Esophagus (tissue), 2 donors: ENCODE measurements at regions not wholly inside any gene's neighbourhood (a gene's known extent, or its start where the extent isn't known, plus 50 kb on each side); places are given as distances from the start of the nearest gene placed in this dataset.
"Not testable (repeated sequence)": the region's sequence is repeated elsewhere in the genome, so short reads cannot be mapped to it uniquely, and the experiment has no call there.

Source experiments
- H3K27ac ChIP-seq, 2 donors: one replicate each; pipeline ENCODE4 v1.5.1; 2013; ENCODE audit warnings: low read depth in 2 of 2, mild to moderate bottlenecking in 2 of 2, inconsistent platforms in 1 of 2, low read length in 1 of 2, moderate library complexity in 1 of 2
- H3K27me3 ChIP-seq, 2 donors: one replicate each; pipeline ENCODE4 v1.6.1; 2013; ENCODE audit warnings: low read length in 2 of 2, control low read depth in 1 of 2, mild to moderate bottlenecking in 1 of 2; ENCODE audit not compliant: insufficient read depth in 2 of 2, control insufficient read depth in 1 of 2
- H3K36me3 ChIP-seq, 2 donors: one replicate each; pipeline ENCODE4 v1.6.1; 2013; ENCODE audit warnings: low read length in 1 of 2; ENCODE audit not compliant: control insufficient read depth in 2 of 2, insufficient read depth in 2 of 2
- H3K4me1 ChIP-seq, 2 donors: one replicate each; pipeline ENCODE4 v1.6.1; 2013; ENCODE audit warnings: low read length in 1 of 2; ENCODE audit not compliant: control insufficient read depth in 2 of 2, insufficient read depth in 2 of 2
- H3K4me3 ChIP-seq, 2 donors: one replicate each; pipeline ENCODE4 v1.5.1; 2013; ENCODE audit warnings: low read length in 2 of 2, mild to moderate bottlenecking in 2 of 2, low read depth in 1 of 2, moderate library complexity in 1 of 2
- H3K9me3 ChIP-seq, 2 donors: one replicate each; pipeline ENCODE4 v1.6.1; 2013; ENCODE audit warnings: mild to moderate bottlenecking in 2 of 2, low read depth in 1 of 2, low read length in 1 of 2, moderate library complexity in 1 of 2; ENCODE audit not compliant: control insufficient read depth in 2 of 2, insufficient read depth in 1 of 2
- WGBS, 2 donors: extraction: QIAGEN DNeasy Blood & Tissue Kit; methylation state at CpG; one replicate each; pipeline ENCODE4 v1.1.7; 2013; 5-methylcytosine and 5-hydroxymethylcytosine counted together
- donor health status: healthy with polysubstance abuse.
- donor health status: Bipolar disorder and iron deficiency.

GRCh38 chr2:2773080-2773479 is 442.0 kb upstream of the MYT1L start:
- H3K4me1 ChIP-seq = peaks cover 0 to 10% of the 10 kb centered on the region in 2 donors
- not testable (repeated sequence) for H3K27me3 ChIP-seq, H3K4me3 ChIP-seq, H3K9me3 ChIP-seq, H3K36me3 ChIP-seq, H3K27ac ChIP-seq
- 78 to 85% methylated on average over 11 of the region's 11 CpGs for WGBS, 2 donors

- H3K9me3 ChIP-seq = no peaks in the 10 kb centered on the region
- H3K36me3 ChIP-seq = no peaks in the 10 kb centered on the region
- no peak overlapping the region for H3K27ac ChIP-seq
- 82% methylated on average over 18 of the region's 18 CpGs for WGBS, 2 donors
- peaks cover 0 to 10% of the 10 kb centered on the region in 2 donors for H3K4me1 ChIP-seq
- no peak overlapping the region for H3K4me3 ChIP-seq
- H3K27me3 ChIP-seq = no peaks in the 10 kb centered on the region
These were observed 440.8 kb upstream of the MYT1L start for GRCh38 chr2:2771721-2772411.

DNA sequence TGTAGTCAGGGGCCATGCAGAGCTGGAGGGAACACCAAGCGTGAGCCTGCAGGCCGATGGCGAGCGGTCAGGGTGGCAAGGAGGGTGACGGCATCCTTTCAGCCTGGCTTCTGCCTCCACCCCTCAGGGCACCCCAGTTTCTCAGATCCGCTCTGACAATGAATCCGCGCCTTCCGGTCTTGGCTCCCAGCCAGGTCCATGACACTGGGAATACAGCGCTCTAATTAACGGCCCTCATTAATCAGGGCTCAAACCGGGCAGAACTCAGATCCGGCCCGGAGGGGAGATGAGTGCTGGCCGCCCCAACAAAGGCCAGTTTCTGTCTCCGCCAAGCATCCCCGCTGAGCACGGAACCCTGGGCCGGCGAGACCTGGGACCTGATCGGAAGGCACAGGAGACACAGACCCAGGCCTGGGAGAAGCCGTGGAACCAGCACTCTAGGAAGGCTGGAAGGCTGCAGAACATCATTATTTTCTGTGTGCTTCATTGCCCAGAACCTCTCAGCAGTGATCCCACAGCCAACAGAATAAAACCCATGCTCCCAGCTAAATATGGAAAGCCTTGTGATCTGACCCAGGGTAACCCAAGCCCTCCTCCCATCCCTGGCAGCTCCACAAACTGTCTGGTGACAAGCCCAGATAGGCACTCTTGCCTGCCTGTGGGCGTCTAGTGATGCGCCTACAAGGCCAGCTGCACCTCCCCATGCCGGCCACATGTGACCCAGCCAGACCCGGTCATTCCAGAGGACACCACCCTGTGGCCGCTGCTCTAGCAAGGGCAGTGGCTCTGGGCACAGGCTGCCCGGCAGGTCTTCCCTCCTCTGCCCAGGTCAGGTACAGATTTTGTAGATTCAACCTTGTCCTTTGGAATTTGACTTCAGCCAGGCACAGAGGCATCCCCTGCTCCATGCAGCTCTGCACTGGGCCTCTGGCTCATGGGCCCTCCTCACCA is 438.7 kb upstream of the MYT1L start:
- WGBS, 2 donors = 44 to 53% methylated on average over 28 of the region's 28 CpGs
- H3K9me3 ChIP-seq = no peaks in the 10 kb centered on the region
- no peak overlapping the region for H3K4me3 ChIP-seq

GRCh38 chr2:2768476-2768875 is 437.4 kb upstream of the MYT1L start:
- Histone ChIP-seq H3K4me1 (peaks cover 0 to 20% of the 10 kb centered on the region in 2 donors), H3K27ac (no peak overlapping the region), H3K4me3 (no peak overlapping the region), H3K36me3 (no peaks in the 10 kb centered on the region), H3K27me3 (no peaks in the 10 kb centered on the region), H3K9me3 (no peaks in the 10 kb centered on the region)
- WGBS, 2 donors = 90 to 93% methylated on average over 5 of the region's 6 CpGs

More for the DNA sequence above, 438.7 kb upstream of the MYT1L start:
- Histone ChIP-seq H3K4me1 (peaks cover 0 to 12% of the 10 kb centered on the region in 2 donors), H3K27me3 (no peaks in the 10 kb centered on the region), H3K36me3 (no peaks in the 10 kb centered on the region), H3K27ac (no peak overlapping the region)

- 72 to 77% methylated on average over 7 to 9 of the region's 9 CpGs for WGBS, 2 donors
These were observed 436.8 kb upstream of the MYT1L start for GRCh38 chr2:2767837-2768236.

DNA sequence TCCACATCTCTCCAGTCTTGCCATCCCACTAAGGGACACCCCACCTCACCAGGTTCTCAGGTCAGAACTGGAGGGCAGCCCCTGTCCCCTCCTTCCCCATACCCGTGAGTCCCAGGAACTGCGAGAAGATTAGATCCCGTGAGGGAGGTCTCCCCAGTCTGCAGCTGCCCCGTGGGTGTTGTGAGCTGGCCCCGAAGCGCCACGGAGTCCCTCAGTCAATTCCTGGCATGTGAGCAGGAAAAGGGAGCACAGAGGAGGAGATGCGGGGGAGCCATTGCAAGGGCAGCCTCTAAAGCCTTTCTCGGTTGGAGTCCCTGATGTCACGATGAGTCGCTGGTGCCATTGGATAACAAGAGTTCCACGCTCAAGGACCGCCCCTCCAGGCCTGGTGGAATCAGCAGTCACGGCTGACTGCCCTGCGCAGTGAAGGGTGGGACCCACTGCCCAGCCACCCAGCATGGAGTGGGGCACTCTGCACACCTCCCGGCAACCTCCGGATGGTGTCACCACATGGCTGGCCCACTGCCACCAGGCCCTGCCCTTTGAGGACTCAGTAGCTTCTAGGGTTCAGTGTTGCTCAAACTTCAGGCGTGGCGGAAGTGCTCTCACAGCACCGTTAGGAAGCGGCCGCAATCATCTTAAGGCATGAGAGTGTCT is 434.9 kb upstream of the MYT1L start:
- WGBS, 2 donors = 87 to 90% methylated on average over 22 of the region's 22 CpGs
- no peak overlapping the region for H3K4me3 ChIP-seq
- H3K27me3 ChIP-seq = no peaks in the 10 kb centered on the region
- no peak overlapping the region for H3K27ac ChIP-seq
- no peaks in the 10 kb centered on the region for H3K36me3 ChIP-seq
- H3K9me3 ChIP-seq = peaks cover 0 to 3% of the 10 kb centered on the region in 2 donors
- H3K4me1 ChIP-seq = peaks cover 0 to 22% of the 10 kb centered on the region in 2 donors

More at GRCh38 chr2:2767837-2768236, 436.8 kb upstream of the MYT1L start:
- no peaks in the 10 kb centered on the region for H3K36me3 ChIP-seq
- H3K4me1 ChIP-seq = peaks cover 0 to 22% of the 10 kb centered on the region in 2 donors
- H3K9me3 ChIP-seq = no peaks in the 10 kb centered on the region
- H3K27me3 ChIP-seq = no peaks in the 10 kb centered on the region
- H3K27ac ChIP-seq = no peak overlapping the region
- H3K4me3 ChIP-seq = no peak overlapping the region

DNA sequence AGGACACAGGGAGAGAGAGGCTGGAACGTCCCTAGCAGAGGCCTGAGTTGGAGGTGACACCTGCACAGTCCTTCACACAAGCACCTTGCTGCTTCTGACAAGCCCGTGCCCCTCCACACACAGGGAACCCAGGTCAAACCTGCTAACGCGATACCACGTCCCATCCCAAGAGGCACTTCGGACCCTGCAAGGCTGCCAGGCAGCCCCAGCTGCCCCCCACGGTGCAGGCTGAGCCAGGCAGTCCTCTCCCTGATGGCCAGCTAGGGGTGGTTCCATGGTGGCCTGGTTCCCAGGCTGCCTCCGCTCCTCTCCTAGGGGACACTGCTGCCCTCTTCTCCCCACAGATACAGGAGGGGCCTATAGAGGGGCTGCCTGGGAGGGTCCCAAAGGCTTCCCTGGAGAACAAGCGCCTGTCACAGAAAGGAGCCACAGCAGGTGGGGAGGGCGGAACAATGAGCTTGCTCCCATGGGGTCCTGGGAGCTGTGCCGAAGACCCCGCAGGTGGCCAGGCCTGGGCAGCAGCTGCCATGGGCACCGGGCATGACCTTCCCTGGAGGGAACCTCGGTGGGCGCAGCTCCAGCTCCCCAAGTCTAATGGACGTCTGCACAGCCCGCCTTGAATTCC is 434.2 kb upstream of the MYT1L start:
- 86 to 88% methylated on average over 15 to 17 of the region's 17 CpGs for WGBS, 2 donors
- Histone ChIP-seq H3K36me3 (no peaks in the 10 kb centered on the region), H3K4me1 (peaks cover 0 to 22% of the 10 kb centered on the region in 2 donors), H3K4me3 (no peak overlapping the region), H3K9me3 (peaks cover 0 to 6% of the 10 kb centered on the region in 2 donors), H3K27me3 (no peaks in the 10 kb centered on the region), H3K27ac (no peak overlapping the region)

DNA sequence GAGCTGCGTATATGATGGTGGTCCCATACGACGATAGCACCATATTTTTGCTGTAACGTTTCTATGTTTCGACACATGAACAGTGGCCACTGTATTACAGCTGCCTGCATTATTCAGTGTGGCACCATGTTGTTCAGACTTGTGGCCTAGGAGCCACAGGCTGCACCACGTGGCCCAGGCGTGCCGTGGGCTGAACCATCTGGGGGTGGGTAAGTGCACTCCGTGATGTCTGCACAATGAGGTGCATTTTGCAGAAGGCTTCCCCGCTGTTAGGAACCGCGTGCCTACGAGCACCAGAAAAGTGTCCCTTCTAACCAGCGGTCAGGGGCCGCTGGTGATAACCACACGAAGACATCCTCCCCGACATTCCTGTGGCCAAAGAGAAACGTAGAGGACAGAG is 433.7 kb upstream of the MYT1L start:
- Histone ChIP-seq H3K36me3 (no peaks in the 10 kb centered on the region), H3K4me1 (peaks cover 0 to 18% of the 10 kb centered on the region in 2 donors), H3K4me3 (no peak overlapping the region), H3K27ac (no peak overlapping the region), H3K9me3 (peaks cover 0 to 6% of the 10 kb centered on the region in 2 donors), H3K27me3 (no peaks in the 10 kb centered on the region)
- 92 to 93% methylated on average over 18 of the region's 18 CpGs for WGBS, 2 donors

DNA sequence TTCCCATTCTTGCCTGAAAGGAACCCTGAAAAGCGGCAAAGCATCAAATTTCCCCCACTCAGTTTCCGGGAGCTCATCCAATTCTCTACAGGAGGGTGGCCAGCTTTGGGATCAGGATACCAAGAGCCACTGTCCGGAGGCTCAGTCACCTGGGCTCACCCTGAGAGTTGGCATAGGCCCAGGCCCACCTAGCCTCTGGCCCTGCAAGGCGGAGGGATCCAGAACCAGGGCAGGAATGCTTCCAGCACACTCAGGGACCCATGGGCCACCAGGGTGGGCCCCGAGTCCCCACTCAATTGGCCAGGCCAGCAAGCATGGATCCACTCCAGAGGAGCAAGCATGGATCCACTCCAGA is 432.9 kb upstream of the MYT1L start:
- WGBS, 2 donors = 40 to 54% methylated on average over 5 of the region's 5 CpGs
- Histone ChIP-seq H3K36me3 (no peaks in the 10 kb centered on the region), H3K9me3 (peaks cover 0 to 6% of the 10 kb centered on the region in 2 donors), H3K4me3 (no peak overlapping the region), H3K27me3 (no peaks in the 10 kb centered on the region), H3K27ac (no peak overlapping the region), H3K4me1 (peaks cover 0 to 12% of the 10 kb centered on the region in 2 donors)
